NCI-H748 (cell line): ENCODE measurements at regions not wholly inside any gene's neighbourhood (a gene's known extent, or its start where the extent isn't known, plus 50 kb on each side); places are given as distances from the start of the nearest gene placed in this dataset.
A peak's percentile ranks its signal among the peaks of the same experiment; 100 is the strongest.
"Not testable (repeated sequence)": the region's sequence is repeated elsewhere in the genome, so short reads cannot be mapped to it uniquely, and the experiment has no call there.

Experiments
- DNase-seq: peaks from one replicate; lab custom pipeline; 2025; ENCODE audit not compliant: unreplicated experiment; lab: John Stamatoyannopoulos, UW

DNA sequence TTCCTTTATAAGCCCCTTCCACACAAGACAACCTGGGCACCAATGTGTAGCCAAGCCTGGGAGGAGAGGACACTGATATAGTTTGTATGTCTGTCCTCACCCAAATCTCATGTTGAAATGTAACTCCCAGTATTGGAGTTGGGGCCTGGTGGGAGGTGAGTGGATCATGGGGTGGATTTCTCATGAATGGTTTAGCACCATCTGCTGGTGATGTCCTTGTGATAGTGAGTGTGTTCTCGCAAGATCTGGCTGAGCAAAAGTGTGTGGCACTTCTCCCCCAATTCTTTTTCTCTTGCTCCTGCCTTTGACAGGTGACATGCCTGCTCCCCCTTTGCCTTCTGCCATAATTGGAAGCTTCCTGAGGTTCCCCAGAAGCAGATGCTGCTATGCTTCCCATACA, 135.8 kb downstream of the USP31 start:
- no peak for DNase-seq

- no peak for DNase-seq
Measured at GRCh38 chr16:23009075-23009474, 140.2 kb downstream of the USP31 start.

DNA sequence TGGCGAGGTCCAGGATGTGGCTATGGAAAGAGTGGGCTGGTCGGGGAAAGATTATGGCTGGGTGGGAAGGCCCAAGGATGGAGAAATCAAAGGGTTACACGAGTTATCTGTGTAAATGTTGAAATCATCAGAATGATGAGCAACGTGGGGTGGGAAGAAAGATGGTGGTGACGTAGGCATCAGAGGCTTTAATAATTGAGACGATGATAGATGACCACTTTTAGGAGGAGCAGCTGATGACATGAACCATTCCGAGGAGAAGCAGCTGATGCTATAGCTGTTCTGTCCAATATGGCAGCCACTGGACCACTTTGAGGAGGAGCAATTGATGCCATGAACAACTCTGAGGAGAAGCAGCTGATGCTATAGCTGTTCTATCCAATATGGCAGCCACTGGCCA, 141.2 kb downstream of the USP31 start:
- DNase-seq, result no peak

GRCh38 chr16:23006380-23006779, 142.9 kb downstream of the USP31 start:
- DNase-seq, result no peak

DNA sequence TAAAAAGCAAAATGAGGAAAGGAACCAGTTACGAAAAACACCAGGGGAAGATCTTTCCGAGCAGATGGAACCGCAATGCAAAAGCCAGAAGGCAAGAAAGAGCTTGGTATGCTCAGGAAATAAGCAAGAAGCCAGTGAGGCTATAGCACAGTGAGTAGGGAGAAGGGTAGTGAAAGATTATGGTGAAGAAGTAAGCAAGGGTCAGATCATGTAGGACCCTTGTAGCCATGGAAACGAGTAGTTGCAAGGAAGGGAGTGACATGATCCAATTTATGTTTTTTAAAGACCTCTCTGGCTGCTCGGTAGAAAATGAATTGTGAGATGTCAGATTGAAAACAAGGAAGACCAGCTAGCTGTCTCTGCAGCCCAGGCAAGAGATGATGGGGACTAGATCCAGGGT, 143.3 kb downstream of the USP31 start:
- DNase-seq, result no peak

- no peak for DNase-seq
Measured at GRCh38 chr16:22989598-22989997, 159.7 kb downstream of the USP31 start.

DNA sequence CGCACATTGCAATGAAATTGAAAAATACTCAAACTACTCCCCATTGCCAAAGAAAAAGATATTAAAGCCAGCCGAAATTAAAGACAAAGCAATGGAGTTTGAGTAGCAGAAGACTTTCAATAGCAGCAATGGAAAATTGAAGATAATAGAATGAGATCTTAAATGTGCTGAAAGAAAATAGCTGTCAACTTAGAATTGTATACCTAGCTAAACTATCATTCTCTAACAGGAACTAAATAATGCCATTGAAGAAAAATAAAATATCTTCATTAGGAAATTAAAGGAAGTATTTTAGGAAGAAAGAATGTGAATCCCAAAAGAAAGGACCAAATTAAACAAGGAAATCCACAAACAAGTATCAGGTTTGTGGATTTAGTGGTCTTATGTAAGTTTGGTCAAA, 165.6 kb downstream of the USP31 start:
- no peak for DNase-seq

- not testable (repeated sequence) for DNase-seq
Measured at GRCh38 chr16:22980514-22980913, 166.6 kb downstream of the HS3ST2 start.

DNA sequence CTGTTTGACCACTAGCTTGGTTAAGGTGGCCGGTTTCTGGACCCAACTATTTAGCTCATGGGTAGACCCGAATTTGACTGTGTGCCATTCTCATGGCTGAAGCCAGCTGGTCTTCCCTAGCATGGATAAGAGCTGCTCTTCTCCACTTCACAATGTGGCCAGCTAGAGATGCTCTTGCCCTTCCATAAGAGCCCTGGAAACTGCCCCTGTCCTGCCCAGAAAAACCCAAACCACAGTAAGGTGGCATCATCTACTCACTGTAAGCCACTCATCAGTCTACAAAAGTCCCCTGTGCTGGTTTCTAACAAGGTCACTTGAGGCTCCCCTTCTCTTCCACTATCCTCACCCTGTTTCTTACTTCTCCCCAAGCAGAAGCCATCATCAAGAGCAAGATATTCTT, 165.1 kb downstream of the HS3ST2 start:
- no peak for DNase-seq

GRCh38 chr16:22977294-22977697, 163.3 kb downstream of the HS3ST2 start:
- DNase-seq, result peak; percentile 18

GRCh38 chr16:22973522-22973921, 159.6 kb downstream of the HS3ST2 start:
- DNase-seq, result no peak

DNA sequence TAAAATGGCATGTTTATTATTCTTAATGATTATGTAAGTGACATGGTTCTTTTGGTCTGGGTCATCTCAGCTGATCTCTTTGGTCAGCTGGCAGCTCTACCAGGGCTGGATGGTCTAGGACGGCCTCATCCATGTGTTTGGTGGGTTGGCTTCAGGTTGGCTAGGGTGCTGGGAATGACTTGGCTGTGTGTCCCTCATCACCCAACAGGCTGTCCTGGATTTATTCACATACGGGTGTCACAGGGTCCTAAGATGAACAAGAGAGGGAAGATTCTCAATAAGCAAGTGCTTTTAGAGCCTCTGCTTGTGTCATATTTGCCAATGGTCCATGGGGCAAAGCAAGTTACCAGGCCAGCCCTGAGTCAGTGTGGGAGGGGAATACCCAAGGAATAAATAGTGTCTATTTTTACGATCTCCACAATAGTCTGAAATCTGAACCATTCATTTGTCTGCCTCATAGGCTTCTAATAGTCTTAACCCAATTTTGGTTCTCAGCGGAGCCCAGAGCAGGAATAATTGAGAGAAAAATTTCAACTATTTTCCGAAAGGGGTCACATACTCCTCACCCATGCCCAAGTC, 157.5 kb downstream of the HS3ST2 start:
- no peak for DNase-seq

GRCh38 chr16:22970209-22970865, 156.4 kb downstream of the HS3ST2 start:
- DNase-seq, result no peak

- DNase-seq, result no peak
Measured at GRCh38 chr16:22969567-22969966, 155.6 kb downstream of the HS3ST2 start.

DNA sequence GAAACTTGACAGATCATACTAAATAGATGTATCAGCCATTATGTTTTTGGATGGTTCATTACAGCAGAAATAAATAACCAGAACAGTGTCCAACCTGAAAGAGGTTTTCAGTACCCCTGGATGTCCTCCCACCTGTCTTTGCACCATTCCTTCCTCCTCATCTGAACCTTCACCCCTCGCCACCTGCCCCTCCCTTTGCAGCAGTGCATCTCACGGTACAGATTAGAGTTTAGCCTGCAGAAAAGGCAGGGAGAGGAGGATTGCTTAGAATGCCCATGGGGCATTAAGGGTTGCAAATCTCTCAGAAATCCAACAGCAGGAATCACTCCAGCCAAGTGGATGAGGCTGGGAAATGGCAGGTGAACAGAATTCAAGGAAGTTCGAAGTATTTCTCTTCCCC, 155.0 kb downstream of the HS3ST2 start:
- DNase-seq, result no peak

DNA sequence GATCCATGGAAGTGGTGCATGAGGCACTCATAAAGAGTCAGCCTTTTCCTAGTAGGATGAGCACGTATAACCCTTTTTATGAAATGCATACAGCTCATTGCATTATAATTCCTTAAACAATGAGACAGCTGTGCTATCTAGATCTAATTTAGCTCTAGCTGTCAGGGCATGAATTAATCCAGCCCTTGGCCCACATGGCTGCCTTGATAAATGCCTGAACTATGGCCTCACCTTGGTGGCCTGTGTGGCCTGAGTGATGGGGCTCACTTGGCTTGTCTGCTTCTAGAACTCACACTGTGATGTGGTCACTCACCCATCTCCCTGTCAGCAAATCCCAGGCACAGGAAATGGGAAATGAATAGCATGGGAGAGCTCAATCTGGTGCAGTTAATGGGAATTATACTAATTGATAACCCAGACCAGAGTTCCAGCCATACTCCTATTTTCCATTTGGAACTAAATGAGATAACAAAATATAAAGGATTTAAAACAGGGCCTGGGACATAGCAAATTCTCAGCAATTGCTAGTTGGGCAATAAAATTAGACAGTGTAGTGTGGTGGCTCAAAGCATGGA, 153.6 kb downstream of the HS3ST2 start:
- DNase-seq, result no peak
